ENCODE measurements at regions not wholly inside any gene's neighbourhood (a gene's known extent, or its start where the extent isn't known, plus 50 kb on each side); places are given as distances from the start of the nearest gene placed in this dataset.
A peak's percentile ranks its signal among the peaks of the same experiment; 100 is the strongest.

DNA sequence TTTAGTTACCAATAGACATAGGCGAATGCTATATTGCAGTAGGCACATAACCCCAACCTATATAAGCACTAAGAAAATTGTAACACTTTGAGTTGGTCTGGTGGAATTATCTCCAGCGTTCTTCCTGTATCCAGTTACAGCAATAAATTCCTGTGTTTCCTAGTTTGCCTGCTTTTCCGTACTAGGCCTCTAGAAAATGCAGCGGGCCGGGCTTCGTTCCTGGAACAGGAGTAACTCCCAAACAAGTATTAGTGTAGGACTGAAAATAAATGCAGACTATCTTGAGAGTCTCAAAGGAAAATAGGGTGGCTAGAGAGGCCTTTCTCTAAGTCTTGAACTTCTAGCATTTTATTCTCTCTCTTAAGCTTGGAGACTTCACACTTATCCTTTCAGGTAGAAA is 159.8 kb downstream of the OR13H1 start:
- DNase-seq (ENCODE audit: low read depth): no peak

DNA sequence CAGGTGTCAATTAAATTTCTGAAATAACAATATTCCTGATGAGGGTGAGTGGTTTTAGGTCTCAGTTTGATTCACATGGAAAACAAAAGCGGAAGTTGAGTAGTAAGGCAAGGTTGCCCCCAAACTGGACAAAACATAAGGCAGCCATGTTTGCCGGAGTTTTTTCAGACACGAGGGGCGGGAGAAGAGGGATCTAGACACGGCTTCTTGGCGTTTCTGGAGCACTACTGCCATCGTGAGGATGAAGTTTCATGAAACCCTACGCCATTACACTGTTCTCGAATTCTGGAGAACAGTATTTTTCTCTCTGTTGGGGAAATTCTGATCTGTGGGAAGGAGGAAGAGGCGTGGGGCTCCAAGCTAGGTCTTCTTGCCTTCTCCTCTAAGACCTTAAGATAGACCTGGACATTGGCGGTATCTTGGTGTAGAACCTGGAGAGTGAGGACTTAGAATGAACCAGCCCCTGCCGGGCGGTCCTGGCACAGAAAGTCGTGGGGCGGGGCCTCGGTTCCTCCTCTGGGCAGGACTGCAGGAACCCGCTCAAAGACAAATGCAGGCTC is 160.3 kb downstream of the OR13H1 start:
- peak; percentile 80 for DNase-seq (ENCODE audit: low read depth)

DNA sequence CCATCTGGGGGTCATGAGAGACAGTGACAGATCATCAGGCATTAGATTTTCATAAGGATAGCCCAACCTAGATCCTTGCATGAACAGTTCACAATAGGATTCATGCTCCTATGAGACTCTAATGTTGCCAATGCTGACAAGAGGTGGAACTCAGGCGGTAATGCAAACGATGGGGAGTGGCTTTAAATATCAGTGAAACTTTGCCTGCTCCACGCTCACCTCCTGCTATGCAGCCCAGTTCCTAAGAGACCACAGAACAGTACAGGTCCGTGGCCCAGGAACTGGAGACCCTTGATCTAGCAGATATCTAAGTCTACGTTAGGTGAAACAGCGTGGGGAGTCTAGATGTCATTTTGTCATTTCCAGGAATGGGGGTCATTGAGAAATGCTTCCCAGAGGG is 165.7 kb downstream of the OR13H1 start:
- DNase-seq (ENCODE audit: low read depth): no peak

DNA sequence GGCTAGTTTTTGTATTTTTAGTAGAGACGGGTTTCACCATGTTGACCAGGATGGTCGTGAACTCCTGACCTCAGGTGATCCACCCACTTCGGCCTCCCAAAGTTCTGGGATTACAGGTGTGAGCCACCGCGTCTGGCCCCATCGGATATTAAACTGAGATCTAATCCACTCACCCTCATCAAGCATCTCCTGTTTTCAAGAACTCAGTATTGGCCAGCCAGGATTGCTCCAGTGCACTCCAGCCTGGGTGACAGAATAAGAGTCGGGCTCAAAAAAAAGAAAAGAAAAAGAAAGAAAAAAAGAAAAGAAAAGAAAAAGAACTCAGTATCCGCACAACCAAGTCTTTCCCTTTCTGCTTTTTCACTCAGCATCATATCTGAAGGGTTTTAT is 167.6 kb downstream of the OR13H1 start:
- no peak for DNase-seq (ENCODE audit: low read depth)

DNA sequence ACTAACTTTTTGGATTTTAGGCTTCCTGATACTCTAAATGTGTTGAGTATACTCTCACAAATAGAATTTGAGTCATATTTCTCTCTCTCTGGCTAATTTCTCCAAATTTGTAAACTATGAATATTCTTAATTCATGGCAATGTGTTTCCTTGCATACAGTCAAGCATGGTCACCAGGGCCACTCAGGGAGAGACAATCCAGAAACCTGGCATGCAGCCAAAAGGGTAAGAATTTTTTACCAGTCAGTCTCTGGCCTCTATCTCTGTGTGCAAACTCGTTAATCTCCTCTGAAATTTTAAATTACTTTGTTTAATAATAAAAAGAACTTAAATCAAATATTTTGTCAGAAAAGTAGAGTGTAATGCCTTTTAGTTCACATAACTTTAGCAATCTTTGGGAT is 179.8 kb downstream of the OR13H1 start:
- DNase-seq (ENCODE audit: low read depth): no peak

DNA sequence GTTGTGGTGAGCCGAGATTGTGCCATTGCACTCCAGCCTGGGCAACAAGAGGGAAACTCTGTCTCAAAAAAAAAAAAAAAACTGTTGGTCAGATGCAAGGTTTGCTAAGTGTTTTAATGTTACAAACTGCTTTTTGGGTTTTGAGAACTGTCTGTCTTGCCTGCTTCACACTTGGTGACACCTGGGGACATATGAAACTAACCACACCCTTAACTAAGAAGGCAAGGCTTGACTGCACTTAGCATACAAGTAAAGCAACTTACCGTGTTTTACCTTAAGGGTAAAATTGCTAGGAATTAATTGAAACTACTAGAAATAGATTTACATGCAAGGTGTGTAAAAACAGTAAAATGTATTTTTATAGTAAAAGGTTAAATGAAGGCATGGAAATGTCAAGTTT is 180.4 kb downstream of the OR13H1 start:
- DNase-seq (ENCODE audit: low read depth): no peak

DNA sequence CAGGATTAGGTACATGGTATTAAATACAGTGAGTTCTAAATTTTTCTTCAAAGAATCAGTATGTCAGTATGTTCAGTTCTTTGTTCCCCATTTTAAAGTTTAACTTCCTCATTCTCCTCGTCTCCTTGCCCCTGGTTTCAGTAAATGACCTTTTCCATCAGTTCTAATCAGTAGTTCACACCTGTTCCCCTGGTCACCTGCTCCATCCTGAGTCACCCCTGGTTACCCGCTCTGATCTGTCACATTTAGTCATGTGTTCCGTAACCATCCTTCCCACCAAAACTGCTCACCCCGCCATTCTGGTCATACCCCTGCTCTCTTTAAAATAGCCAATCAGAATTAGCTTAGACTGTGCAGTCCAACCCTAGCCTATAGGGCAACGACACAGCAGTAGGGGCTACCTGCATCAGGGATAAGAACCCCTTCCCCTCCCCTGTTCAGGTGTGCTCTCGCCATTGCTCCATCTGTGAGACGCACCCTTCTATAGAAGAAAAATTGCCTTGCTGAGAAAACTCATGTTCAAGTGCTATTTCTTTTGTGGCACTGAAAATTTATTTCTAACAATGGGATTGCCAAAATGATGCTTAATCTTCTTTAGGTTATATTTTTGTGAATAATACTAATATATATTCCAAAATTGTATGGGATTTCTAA is 181.3 kb downstream of the OR13H1 start:
- DNase-seq (ENCODE audit: low read depth): no peak

DNA sequence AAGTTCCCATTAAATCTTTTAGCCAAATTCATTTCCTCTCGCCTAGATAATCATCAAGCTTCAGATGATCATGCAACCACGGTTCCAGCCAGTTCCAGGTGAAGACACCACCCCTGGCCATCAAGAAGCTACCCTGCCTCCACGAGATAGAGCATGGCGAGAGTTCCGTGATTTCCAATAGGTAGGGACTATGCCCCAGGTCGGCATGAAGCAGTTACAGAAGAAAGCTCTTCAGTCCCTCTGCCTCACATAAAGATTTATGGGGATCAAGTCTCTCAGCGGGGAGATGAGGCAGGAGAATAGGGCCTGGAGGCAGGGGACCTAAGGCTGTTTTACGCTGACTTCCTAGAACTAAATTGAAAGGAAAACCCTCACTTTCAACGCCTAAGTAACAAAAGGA is 183.9 kb downstream of the OR13H1 start:
- DNase-seq (ENCODE audit: low read depth): no peak

DNA sequence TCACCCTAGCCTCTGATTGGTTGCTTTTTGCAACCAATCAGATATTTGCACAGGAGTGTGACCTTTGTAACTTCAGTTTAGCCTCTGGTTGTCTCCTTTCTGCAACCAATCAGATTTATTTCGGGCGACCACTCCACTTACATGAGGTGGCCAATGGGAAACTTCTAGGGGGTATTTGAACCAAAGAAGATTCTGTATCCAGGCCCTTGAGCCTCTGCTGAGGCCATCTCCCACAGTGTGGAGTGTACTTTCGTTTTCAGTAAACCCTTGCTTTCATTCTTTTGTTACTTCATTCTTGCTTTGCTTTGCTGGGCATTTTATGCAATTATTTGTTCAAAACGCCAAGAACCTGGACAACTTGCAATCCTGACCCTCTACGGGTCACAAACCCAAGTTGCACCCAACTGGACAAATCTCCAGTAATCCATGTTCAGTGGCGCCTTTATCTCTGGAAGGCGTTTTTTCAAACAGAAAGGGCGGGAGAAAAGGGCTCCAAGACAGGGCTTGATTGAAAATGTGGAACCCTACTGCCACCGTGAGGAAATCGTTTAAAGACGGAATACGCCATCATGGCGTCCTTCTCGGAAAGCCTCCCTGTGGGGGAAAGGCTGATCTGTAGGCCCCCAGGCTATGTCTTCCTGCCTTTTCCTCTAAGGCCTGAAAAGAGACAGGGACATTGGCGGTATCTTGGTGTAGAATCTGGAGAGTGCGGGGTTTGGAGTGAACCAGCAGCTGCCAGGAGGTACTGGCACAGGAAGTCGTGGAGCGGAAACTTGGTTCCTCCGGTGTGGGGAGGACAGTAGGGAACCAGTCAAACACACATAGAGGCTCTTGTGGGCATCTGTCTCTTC is 184.6 kb downstream of the OR13H1 start:
- DNase-seq (ENCODE audit: low read depth): peak; percentile 82

DNA sequence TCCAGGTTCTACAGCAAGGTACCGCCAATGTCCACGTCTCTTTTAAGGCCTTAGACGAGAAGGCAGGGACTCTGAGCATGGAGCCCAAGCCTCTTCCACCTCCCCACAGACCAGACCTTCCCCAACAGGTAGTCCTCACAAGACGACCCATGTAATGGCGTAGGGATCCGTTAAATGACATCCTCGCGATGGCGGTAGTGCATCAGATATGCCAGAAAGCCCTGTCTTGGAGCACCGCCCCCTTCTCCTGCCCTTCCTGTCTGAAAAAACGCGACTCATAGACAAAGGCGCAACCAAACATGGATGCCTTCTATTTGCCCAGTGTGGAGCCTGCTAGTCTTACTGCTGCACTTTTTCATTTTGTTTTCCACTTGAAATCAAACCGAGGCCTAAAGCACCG is 185.4 kb downstream of the OR13H1 start:
- DNase-seq (ENCODE audit: low read depth): peak; percentile 77

DNA sequence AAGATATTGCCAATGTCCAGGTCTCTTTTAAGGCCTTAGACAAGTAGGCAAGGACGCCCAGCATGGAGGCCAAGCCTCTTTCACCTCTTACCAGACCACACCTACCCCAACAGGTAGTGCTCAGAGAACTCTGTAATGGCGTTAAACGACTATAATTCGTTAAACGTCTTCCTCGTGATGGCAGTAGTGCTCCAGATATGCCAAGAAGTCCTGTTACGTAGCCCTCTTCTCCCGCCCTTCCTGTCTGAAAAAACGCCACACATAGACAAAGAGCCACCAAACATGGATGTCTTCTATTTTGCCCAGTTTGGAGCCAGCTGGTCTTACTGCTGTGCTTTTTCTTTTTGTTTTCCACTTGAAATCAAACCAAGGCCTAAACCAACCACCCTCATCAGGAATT is 190.7 kb downstream of the OR13H1 start:
- peak; percentile 69 for DNase-seq (ENCODE audit: low read depth)

DNA sequence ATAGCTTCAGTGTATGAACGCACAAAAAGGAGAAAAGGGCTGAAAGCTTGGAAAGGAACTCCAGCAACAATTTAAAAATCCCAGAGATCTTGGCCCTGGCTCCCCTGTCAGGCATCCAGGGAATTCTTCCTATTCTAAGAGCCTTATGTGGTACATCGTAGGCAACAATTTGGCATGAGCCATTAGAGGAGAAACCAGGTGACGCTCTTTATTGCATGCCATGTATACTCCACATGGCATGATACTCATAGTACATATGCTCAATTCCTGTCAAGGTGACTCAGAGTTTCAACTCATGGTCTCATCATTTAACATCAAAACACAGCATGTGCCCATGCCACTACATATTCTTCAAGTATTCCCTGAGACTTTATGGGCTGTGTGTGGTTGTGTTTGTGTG is 191.3 kb downstream of the OR13H1 start:
- DNase-seq (ENCODE audit: low read depth): no peak

DNA sequence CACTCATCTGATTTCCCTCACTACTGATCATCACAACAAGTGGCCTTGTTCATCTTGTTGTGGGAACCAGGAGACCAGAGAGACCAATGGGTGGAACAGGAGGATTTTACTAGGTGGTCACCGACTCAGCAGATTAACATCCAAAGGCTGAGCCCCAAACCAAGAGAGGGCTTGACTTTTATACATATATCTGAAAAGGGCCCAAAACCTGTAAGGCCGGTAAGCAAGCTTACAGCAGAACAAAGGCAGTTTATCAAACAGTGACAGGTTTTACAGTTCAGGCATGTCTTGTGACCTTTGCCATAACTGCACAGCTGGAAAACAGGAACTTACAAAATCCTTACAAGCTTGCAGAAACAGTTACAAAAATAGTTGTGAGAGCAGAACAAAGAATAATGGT is 195.9 kb downstream of the OR13H1 start:
- DNase-seq (ENCODE audit: low read depth): no peak

DNA sequence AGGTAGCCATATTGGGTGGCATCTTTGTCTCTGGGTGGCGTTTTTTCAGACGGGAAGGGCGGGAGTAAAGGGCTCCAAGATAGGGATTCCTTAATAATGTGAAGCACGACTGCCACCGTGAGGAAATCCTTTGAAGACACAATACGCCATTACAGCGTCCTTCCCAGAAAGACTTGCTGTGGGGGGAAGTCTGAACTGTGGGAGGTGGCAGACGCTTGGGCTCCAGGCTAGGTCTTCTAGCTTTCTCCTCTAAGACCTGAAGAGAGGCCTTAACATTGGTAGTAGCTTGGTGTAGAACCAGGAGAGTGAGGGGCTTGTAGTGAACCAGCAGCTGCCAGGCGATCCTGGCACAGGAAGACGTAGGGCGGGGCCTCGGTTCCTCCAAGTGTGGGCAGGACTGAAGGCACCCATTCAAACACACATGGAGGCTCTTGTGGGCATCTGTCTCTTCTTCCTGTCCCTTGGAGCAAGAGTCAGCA is 197.3 kb downstream of the OR13H1 start:
- peak; percentile 69 for DNase-seq (ENCODE audit: low read depth)

DNA sequence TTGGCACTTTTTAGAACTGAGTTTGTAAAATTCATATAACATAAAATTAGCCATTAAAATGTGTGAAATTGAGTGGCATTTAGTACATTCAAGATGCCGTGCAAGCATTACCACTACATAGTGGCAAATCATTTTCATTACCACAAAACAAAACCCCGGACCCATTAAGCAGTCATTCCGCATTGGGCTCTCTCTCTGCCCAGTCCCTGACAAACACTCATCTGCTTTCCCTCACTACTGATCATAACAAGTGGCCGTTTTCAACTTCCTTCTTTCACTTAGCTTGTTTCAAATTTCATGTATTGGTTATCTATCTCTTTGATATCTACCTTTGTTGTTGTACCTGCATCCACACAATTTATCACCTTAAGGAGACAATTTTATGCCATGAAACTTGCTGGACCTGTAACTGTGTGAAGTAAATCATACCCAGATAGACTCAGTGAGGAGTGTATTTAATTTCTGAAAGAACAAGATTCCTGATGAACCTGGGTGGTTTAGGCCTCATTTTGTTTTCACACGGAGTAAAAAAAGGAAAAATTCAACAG is 202.1 kb downstream of the OR13H1 start:
- DNase-seq (ENCODE audit: low read depth): no peak

DNA sequence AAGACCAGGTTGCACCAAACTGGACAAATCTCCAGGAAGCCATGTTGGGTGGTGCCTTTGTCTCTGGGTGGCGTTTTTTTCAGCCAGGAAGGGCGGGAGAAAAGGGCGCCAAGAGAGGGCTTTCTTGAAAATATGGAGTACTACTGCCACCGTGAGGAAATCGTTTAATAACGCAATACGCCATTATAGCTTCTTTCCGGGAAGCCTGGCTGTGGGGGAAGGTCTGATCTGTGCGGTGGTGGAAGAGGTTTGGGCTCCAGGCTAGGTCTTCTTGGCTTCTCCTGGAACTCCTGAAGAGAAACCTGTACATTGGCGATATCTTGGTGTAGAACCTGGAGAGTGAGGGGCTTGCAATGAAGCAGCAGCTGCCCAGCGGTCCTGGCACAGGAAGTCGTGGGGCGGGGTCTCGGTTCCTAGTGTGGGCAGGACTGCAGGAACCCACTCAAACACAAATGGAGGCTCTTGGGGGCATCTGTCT is 202.7 kb downstream of the OR13H1 start:
- peak; percentile 73 for DNase-seq (ENCODE audit: low read depth)

DNA sequence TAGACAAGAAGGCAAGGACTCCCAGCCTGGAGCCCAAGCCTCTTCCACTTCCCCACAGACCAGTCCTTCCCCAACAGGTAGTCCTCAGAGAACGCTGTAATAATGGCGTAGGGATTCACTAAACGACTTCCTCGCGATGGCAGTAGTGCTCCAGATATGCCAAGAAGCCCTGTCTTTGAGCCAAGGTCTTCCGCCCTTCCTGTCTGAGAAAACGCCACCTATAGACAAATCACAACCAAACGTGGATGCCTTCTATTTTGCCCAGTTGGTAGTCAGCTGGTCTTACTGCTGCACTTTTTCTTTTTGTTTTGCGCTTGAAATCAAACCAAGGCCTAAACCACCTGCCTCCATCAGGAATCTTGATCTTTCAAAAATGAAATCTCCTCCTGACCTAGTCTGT is 203.3 kb downstream of the OR13H1 start:
- DNase-seq (ENCODE audit: low read depth): peak; percentile 76

DNA sequence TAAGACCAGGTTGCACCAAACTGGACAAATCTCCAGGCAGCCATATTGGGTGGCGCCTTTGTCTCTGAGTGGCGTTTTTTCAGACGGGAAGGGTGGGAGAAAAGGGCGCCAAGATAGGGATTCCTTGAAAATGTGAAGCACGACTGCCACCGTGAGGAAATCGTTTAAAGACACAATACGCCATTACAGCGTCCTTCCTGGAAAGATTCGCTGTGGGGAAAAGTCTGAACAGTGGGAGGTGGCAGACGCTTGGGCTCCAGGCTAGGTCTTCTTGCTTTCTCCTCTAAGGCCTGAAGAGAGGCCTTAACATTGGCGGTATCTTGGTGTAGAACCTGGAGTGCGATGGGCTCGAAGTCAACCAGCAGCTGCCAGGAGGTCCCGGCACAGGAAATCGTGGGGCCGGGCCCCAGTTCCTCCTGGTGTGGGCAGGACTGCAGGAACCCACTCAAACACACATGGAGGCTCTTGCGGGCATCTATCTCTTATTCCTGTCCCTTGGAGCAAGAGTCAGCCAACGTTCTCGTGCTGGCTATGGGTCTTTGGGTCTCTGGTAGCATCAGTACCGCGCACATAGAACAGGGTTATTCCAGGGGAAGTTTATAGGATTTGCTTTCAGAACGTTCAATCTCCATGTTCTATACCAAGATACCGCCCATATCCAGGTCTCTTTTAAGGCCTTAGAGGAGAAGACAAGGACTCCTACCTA is 208.8 kb downstream of the OR13H1 start:
- peak; percentile 82 for DNase-seq (ENCODE audit: low read depth)

DNA sequence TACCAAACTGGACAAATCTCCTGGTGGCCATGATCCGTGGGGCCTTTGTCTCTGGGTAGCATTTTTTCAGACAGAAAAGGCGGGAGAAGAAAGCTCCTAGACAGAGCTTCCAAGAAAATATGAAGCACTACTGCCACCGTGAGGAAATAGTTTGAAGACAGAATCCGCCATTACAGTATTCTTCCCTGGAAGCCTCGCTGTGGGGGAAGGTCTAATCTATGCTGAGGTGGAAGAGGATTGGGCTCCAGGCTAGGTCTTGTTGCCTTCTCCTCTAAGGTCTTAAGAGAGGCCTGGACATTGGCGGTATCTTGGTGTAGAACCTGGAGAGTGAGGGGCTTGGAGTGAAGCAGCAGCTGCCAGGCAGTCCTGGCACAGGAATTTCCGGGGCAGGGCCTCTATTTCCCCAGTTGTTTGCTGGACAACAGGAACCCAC is 218.9 kb downstream of the OR13H1 start:
- DNase-seq (ENCODE audit: low read depth): no peak

DNA sequence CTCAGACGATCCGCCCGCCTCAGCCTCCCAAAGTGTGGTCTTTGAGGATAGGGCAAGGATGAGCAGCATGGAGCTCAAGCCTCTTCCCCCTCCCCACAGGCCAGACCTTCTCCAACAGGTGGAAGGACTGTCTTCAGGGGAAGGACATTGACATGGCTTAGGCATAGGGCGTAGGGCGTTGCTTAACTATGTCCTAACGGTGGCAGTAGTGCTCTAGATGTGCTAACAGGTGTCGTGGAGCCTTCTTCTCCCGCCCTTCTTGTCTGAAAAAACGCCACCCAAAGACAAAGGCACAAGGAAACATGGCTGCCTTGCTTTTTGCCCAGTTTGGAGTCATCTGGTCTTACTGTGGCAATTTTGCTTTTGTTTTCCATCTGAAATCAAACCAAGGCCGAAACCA is 219.8 kb downstream of the OR13H1 start:
- peak; percentile 74 for DNase-seq (ENCODE audit: low read depth)

DNA sequence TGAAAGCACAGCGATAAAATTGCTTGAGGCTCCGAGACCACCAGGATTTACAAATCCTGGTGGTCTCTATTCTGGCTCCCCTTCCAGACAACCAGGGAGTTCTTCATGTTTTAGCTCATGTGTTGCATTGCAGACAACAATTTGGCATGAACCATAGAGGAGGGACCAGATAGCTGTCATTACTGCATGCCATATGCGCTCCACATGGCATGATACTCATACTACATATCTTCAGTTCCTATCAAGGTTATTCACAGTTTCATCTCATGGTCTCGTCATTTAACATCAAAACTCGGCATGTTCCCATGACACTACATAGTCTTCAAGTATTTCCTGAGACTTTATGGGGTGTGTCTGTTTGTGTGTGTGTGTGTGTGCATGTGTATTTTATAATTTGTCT is 220.3 kb downstream of the OR13H1 start:
- no peak for DNase-seq (ENCODE audit: low read depth)
